DND-41 (cell line): ENCODE measurements at regions not wholly inside any gene's neighbourhood (a gene's known extent, or its start where the extent isn't known, plus 50 kb on each side); places are given as distances from the start of the nearest gene placed in this dataset.

Source experiments
- CTCF ChIP-seq: IDR thresholded peaks from 2 replicates; pipeline ENCODE4 v1.5.1; 2012; ENCODE audit warnings: borderline replicate concordance, low read length, moderate library complexity, mild to moderate bottlenecking; ENCODE audit not compliant: poor library complexity, severe bottlenecking; ENCODE audit errors: extremely low read depth
- EZH2 ChIP-seq: IDR thresholded peaks from 3 replicates; pipeline ENCODE4 v1.6.1; 2012; ENCODE audit warnings: borderline replicate concordance, low read depth, mild to moderate bottlenecking, moderate library complexity, low read length, inconsistent platforms; ENCODE audit not compliant: severe bottlenecking

- TF ChIP-seq CTCF: no peak
- no peak for TF ChIP-seq EZH2
Observed at GRCh38 chr7:35860664-35861063, 59.8 kb downstream of the SEPTIN7 start.
